ENCODE measurements at regions not wholly inside any gene's neighbourhood (a gene's known extent, or its start where the extent isn't known, plus 50 kb on each side); places are given as distances from the start of the nearest gene placed in this dataset.

GRCh38 chr3:18861137-18861536, 287.2 kb upstream of the KCNH8 start:
- Histone ChIP-seq H4K20me1 (ENCODE audit: insufficient read depth, low read length) (no peaks in the 10 kb centered on the region), H3K4me2 (ENCODE audit: low read length) (no peak overlapping the region), H3K9me2 (ENCODE audit: low read depth, low read length) (no peaks in the 10 kb centered on the region), H3K27ac (ENCODE audit: low read depth, low read length, poor library complexity, severe bottlenecking) (no peak overlapping the region), H3K36me3 (ENCODE audit: insufficient read depth, low read length) (no peaks in the 10 kb centered on the region), H3K79me2 (ENCODE audit: insufficient read depth, low read length) (no peaks in the 10 kb centered on the region), H3K27me3 (ENCODE audit: insufficient read depth, low read length) (no peaks in the 10 kb centered on the region), H3K9ac (ENCODE audit: low read length) (no peak overlapping the region), H3K9me3 (ENCODE audit: low read length) (no peaks in the 10 kb centered on the region), H3F3A (ENCODE audit: insufficient read depth, low read length) (no peaks in the 10 kb centered on the region), H3K4me3 (ENCODE audit: low read depth, low read length, poor library complexity, severe bottlenecking) (no peak overlapping the region), H2AFZ (ENCODE audit: low read length) (no peak overlapping the region), H3K4me1 (ENCODE audit: insufficient read depth, low read length, severe bottlenecking) (no peaks in the 10 kb centered on the region)
- TF ChIP-seq EZH2 (IDR thresholded peaks at IDR 0.05; ENCODE audit: borderline replicate concordance, low read length) (no peak), CTCF (IDR thresholded peaks at IDR 0.05; ENCODE audit: low read length) (no peak)

- H2AFZ ChIP-seq (ENCODE audit: low read length), result no peak overlapping the region
- H3K9ac ChIP-seq (ENCODE audit: low read length), result no peak overlapping the region
- H3K36me3 ChIP-seq (ENCODE audit: insufficient read depth, low read length), result no peaks in the 10 kb centered on the region
These were observed 295.0 kb upstream of the KCNH8 start for GRCh38 chr3:18853269-18853668.

GRCh38 chr3:18847583-18848197, 300.6 kb upstream of the KCNH8 start:
- no peaks in the 10 kb centered on the region for H3K4me1 ChIP-seq (ENCODE audit: insufficient read depth, low read length, severe bottlenecking)
- no peaks in the 10 kb centered on the region for H3K79me2 ChIP-seq (ENCODE audit: insufficient read depth, low read length)
- H3K9me3 ChIP-seq (ENCODE audit: low read length), result no peaks in the 10 kb centered on the region
- H3K9me2 ChIP-seq (ENCODE audit: low read depth, low read length), result no peaks in the 10 kb centered on the region
- no peaks in the 10 kb centered on the region for H4K20me1 ChIP-seq (ENCODE audit: insufficient read depth, low read length)
- H3K27me3 ChIP-seq (ENCODE audit: insufficient read depth, low read length), result no peaks in the 10 kb centered on the region
- H3K36me3 ChIP-seq (ENCODE audit: insufficient read depth, low read length), result no peaks in the 10 kb centered on the region
- H3K4me3 ChIP-seq (ENCODE audit: low read depth, low read length, poor library complexity, severe bottlenecking), result no peak overlapping the region
- TF ChIP-seq CTCF (IDR thresholded peaks at IDR 0.05; ENCODE audit: low read length) (peak; percentile 46; the same call in 1 of the 2 replicates), EZH2 (IDR thresholded peaks at IDR 0.05; ENCODE audit: borderline replicate concordance, low read length) (no peak)
- H3K9ac ChIP-seq (ENCODE audit: low read length), result no peak overlapping the region
- no peak overlapping the region for H2AFZ ChIP-seq (ENCODE audit: low read length)
- H3F3A ChIP-seq (ENCODE audit: insufficient read depth, low read length), result no peaks in the 10 kb centered on the region
- H3K27ac ChIP-seq (ENCODE audit: low read depth, low read length, poor library complexity, severe bottlenecking), result no peak overlapping the region
- no peak overlapping the region for H3K4me2 ChIP-seq (ENCODE audit: low read length)

More at GRCh38 chr3:18853269-18853668, 295.0 kb upstream of the KCNH8 start:
- no peaks in the 10 kb centered on the region for H3K4me1 ChIP-seq (ENCODE audit: insufficient read depth, low read length, severe bottlenecking)
- no peaks in the 10 kb centered on the region for H3K9me2 ChIP-seq (ENCODE audit: low read depth, low read length)
- no peak overlapping the region for H3K4me3 ChIP-seq (ENCODE audit: low read depth, low read length, poor library complexity, severe bottlenecking)
- H3K9me3 ChIP-seq (ENCODE audit: low read length), result no peaks in the 10 kb centered on the region
- H4K20me1 ChIP-seq (ENCODE audit: insufficient read depth, low read length), result no peaks in the 10 kb centered on the region
- TF ChIP-seq CTCF (IDR thresholded peaks at IDR 0.05; ENCODE audit: low read length) (no peak), EZH2 (IDR thresholded peaks at IDR 0.05; ENCODE audit: borderline replicate concordance, low read length) (no peak)
- no peak overlapping the region for H3K4me2 ChIP-seq (ENCODE audit: low read length)
- H3F3A ChIP-seq (ENCODE audit: insufficient read depth, low read length), result no peaks in the 10 kb centered on the region
- H3K27me3 ChIP-seq (ENCODE audit: insufficient read depth, low read length), result no peaks in the 10 kb centered on the region
- no peaks in the 10 kb centered on the region for H3K79me2 ChIP-seq (ENCODE audit: insufficient read depth, low read length)
- no peak overlapping the region for H3K27ac ChIP-seq (ENCODE audit: low read depth, low read length, poor library complexity, severe bottlenecking)
